ENCODE measurements at regions not wholly inside any gene's neighbourhood (a gene's known extent, or its start where the extent isn't known, plus 50 kb on each side); places are given as distances from the start of the nearest gene placed in this dataset.

DNA sequence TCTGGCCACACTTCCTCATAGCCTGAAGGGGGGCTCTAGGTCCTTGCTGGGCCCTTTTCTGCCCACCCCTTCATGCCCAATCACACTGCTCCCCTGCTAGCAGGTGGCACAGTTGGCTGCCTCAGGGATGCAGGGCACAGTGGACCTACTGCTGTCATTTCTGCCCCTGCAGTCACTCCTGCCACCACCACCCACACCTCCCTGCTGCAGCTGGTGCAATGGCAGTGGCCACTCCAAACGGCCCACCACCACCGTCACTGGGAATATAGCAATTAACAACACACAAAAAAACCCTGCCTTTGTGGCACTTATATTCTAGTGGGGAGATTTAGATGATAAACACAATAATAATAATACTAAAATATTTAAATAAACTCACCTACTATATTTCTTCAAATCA, 162.4 kb upstream of the DUSP10 start (continued):
- TF ChIP-seq MZF1 (tag by site-specific recombination; IDR thresholded peaks at IDR 0.05; ENCODE audit: borderline replicate concordance): no peak

GRCh38 chr1:221903594-221903993, 161.7 kb upstream of the DUSP10 start:
- POLR2A ChIA-PET: no interaction called here
- Histone ChIP-seq H3K36me3 (ENCODE audit: control insufficient read depth in 2 of 2, insufficient read depth in 1 of 2, low read length in 2 of 2) (no peaks in the 10 kb centered on the region), H3K4me1 (ENCODE audit: control insufficient read depth, insufficient read depth, low read length) (no peaks in the 10 kb centered on the region), H3K4me3 (ENCODE audit: low read depth, low read length) (no peak overlapping the region), H3K27ac (ENCODE audit: extremely low read depth, low read depth, low read length) (no peak overlapping the region), H3K9me3 (ENCODE audit: control insufficient read depth, insufficient read depth, low read depth, low read length) (no peaks in the 10 kb centered on the region)
- CTCF ChIA-PET: no interaction called here
- TF ChIP-seq GLI4 (tag by site-specific recombination; IDR thresholded peaks at IDR 0.05) (no peak), PATZ1 (tag by site-specific recombination; IDR thresholded peaks at IDR 0.05) (no peak), ZNF596 (tag by site-specific recombination; IDR thresholded peaks at IDR 0.05) (no peak), ZNF555 (tag by site-specific recombination; conservative IDR thresholded peaks at IDR 0.05) (no peak), KLF1 (tag by site-specific recombination; IDR thresholded peaks at IDR 0.05) (no peak), SETDB1 (IDR thresholded peaks at IDR 0.05; ENCODE audit: insufficient read length, low read length) (no peak), ZNF692 (tag by site-specific recombination; IDR thresholded peaks at IDR 0.05) (no peak), ZNF37A (tag by site-specific recombination; IDR thresholded peaks at IDR 0.05) (no peak), SALL2 (tag by site-specific recombination; IDR thresholded peaks at IDR 0.05; ENCODE audit: borderline replicate concordance) (no peak), HOXC10 (CRISPR knock-in tag; IDR thresholded peaks at IDR 0.05) (no peak), ZFP37 (tag by site-specific recombination; IDR thresholded peaks at IDR 0.05) (no peak), ZBTB48 (tag by site-specific recombination; IDR thresholded peaks at IDR 0.05) (no peak)
- TF ChIP-seq, protein P1, sequence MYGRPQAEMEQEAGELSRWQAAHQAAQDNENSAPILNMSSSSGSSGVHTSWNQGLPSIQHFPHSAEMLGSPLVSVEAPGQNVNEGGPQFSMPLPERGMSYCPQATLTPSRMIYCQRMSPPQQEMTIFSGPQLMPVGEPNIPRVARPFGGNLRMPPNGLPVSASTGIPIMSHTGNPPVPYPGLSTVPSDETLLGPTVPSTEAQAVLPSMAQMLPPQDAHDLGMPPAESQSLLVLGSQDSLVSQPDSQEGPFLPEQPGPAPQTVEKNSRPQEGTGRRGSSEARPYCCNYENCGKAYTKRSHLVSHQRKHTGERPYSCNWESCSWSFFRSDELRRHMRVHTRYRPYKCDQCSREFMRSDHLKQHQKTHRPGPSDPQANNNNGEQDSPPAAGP (tag by site-specific recombination; IDR thresholded peaks at IDR 0.05): no peak

DNA sequence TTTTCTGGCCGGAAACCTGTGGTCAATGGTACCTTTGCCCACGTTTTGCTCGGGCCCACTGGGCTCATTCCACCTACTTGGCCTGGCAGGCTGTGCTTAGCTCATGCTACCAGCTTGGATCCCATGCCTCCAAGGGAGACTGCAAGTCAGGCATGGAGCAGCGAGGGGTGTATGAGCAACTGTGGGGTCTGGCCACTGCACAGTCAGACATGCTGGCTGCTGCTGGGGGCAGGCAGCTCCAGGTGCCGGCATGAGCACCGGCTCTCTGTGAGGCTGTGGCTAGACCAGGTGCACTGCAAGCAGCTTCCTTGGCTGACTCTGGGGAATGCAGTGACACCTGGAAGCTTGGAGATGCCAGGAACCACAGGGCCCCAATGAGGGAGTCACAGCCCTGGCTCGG, 161.1 kb upstream of the DUSP10 start:
- TF ChIP-seq ZNF175 (tag by site-specific recombination; IDR thresholded peaks at IDR 0.05) (no peak), GFI1B (tag by site-specific recombination; IDR thresholded peaks at IDR 0.05) (no peak)
- H3K27ac ChIP-seq (ENCODE audit: extremely low read depth, low read depth, low read length): no peak overlapping the region
- H3K4me1 ChIP-seq (ENCODE audit: control insufficient read depth, insufficient read depth, low read length): no peaks in the 10 kb centered on the region
- ChIA-PET CTCF (no interaction called here), POLR2A (no interaction called here)
- no peaks in the 10 kb centered on the region for H3K36me3 ChIP-seq (ENCODE audit: control insufficient read depth in 2 of 2, insufficient read depth in 1 of 2, low read length in 2 of 2)
- H3K9me3 ChIP-seq (ENCODE audit: control insufficient read depth, insufficient read depth, low read depth, low read length): no peaks in the 10 kb centered on the region
- H3K4me3 ChIP-seq (ENCODE audit: low read depth, low read length): no peak overlapping the region

GRCh38 chr1:221900678-221901077, 158.8 kb upstream of the DUSP10 start:
- ChIA-PET POLR2A (no interaction called here), CTCF (no interaction called here)
- Histone ChIP-seq H3K36me3 (ENCODE audit: control insufficient read depth in 2 of 2, insufficient read depth in 1 of 2, low read length in 2 of 2) (no peaks in the 10 kb centered on the region), H3K4me3 (ENCODE audit: low read depth, low read length) (no peak overlapping the region), H3K27ac (ENCODE audit: extremely low read depth, low read depth, low read length) (no peak overlapping the region), H3K4me1 (ENCODE audit: control insufficient read depth, insufficient read depth, low read length) (peaks cover 4% of the 10 kb centered on the region; the same call in 1 of the 2 replicates), H3K9me3 (ENCODE audit: control insufficient read depth, insufficient read depth, low read depth, low read length) (no peaks in the 10 kb centered on the region)
- TF ChIP-seq, protein P2, sequence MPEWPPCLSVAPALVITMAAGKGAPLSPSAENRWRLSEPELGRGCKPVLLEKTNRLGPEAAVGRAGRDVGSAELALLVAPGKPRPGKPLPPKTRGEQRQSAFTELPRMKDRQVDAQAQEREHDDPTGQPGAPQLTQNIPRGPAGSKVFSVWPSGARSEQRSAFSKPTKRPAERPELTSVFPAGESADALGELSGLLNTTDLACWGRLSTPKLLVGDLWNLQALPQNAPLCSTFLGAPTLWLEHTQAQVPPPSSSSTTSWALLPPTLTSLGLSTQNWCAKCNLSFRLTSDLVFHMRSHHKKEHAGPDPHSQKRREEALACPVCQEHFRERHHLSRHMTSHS (tag by site-specific recombination; IDR thresholded peaks at IDR 0.05): no peak
- TF ChIP-seq ZFP37 (tag by site-specific recombination; IDR thresholded peaks at IDR 0.05): no peak
- no peak for TF ChIP-seq GLI2 (tag by site-specific recombination; IDR thresholded peaks at IDR 0.05; ENCODE audit: borderline replicate concordance, low read depth)

All from HEK293 (cell line).